MCF 10A (cell line): ENCODE measurements at regions not wholly inside any gene's neighbourhood (a gene's known extent, or its start where the extent isn't known, plus 50 kb on each side); places are given as distances from the start of the nearest gene placed in this dataset.

Source experiments
- BruUV-seq: library from RNA; stranded (reverse); fragments of 400-500 nt; replicated peaks from 2 replicates; lab custom pipeline; 2021; lab: Mats Ljungman, UMichigan
- CTCF ChIA-PET: fragments of 300-600 bp; sonication (Branson Sonifier 250); formaldehyde crosslinking; extraction: SDS; loops from one replicate; lab custom pipeline; 2021; ENCODE audit warnings: antibody characterized with exemption, inconsistent platforms; lab: Yijun Ruan, JAX
- POLR2A ChIA-PET: fragments of 300-600, 350-650 bp; sonication (Branson Sonifier 250); formaldehyde crosslinking; extraction: SDS; loops from one replicate; lab custom pipeline; 2020; ENCODE audit warnings: antibody characterized with exemption, inconsistent platforms; lab: Yijun Ruan, JAX
- DNase-seq: peaks from one replicate; pipeline ENCODE4 v3.0.0-alpha.2; 2018; ENCODE audit not compliant: unreplicated experiment
- H3K27ac Mint-ChIP-seq: one replicate; pipeline ENCODE4 v1.8.0; 2022; ENCODE audit warnings: mild to moderate bottlenecking, low read depth, mixed read lengths; ENCODE audit not compliant: unreplicated experiment
- H3K27me3 Mint-ChIP-seq: one replicate; pipeline ENCODE4 v1.8.0; 2022; ENCODE audit warnings: mixed read lengths; ENCODE audit not compliant: insufficient read depth, unreplicated experiment
- H3K36me3 Mint-ChIP-seq: one replicate; pipeline ENCODE4 v1.8.0; 2022; ENCODE audit warnings: mild to moderate bottlenecking, moderate library complexity, mixed read lengths; ENCODE audit not compliant: insufficient read depth, unreplicated experiment
- H3K4me1 Mint-ChIP-seq: one replicate; pipeline ENCODE4 v1.8.0; 2022; ENCODE audit warnings: mixed read lengths; ENCODE audit not compliant: insufficient read depth, unreplicated experiment
- H3K4me3 Mint-ChIP-seq: one replicate; pipeline ENCODE4 v1.8.0; 2022; ENCODE audit warnings: mild to moderate bottlenecking, moderate library complexity, mixed read lengths; ENCODE audit not compliant: unreplicated experiment
- H3K9me3 Mint-ChIP-seq: one replicate; pipeline ENCODE4 v1.8.0; 2022; ENCODE audit warnings: mixed read lengths; ENCODE audit not compliant: unreplicated experiment
- intact Hi-C: fragments of 100-400 bp; cut with micrococcal nuclease; formaldehyde crosslinking; loops from 2 replicates; pipeline ENCODE4 v1.14.1; 2022
- TF ChIP-seq, protein P1 (sequence below): fragments of 200-600 bp; IDR thresholded peaks from one replicate; pipeline ENCODE4 v1.8.0; 2022; ENCODE audit warnings: antibody characterized with exemption, mild to moderate bottlenecking; ENCODE audit not compliant: unreplicated experiment

DNA sequence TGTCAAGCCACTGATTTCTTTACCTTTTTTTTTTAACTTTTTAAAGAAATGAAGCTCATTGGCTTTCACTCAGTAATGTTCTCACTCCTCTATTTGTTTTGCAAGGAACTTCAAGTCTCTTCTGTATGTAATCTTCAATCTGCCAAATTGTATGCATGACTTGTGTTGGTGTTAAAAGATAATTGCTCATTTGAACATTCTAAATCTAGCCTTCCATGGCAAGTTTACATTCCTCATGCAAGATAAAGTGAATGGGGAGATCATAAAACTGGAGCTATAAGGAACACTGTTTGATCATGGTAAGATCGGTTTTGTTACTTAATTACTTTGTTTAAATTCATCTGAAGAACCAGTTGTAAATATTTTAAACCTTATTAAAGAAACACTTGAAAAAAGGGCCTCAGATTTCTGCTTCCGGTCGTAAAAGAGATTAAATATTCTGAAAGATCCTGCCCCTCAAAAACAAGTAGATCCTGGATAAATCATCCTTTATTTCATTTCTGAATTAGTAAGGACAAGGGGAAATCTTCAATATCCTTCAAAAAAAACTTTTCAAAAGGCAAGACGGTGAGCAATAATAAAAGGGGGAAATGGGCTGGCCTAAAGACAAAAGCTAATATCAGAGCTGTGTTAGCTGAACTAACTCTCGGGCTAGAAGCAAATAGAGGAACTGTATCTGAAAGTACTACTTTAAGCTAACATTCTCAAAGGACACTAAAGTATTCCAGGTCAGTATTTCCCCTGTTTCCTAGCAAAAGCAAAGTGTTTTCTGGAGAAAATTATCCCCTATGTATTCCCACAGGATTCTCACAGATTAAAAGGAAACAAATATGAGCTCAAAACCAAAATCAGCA lies 107.0 kb upstream of the ATP11B start:
- H3K4me1 Mint-ChIP-seq = peaks cover 17% of the 10 kb centered on the region
- DNase-seq = no peak
- ChIA-PET POLR2A (interaction anchor here (0.7 to 1.0 kb wide), 2 partner anchors 8 to 738 kb away, joined by 3 to 4 read pairs; no protein-coding TSS in a partner anchor), CTCF (interaction anchor here (0.5 to 2.6 kb wide), 7 partner anchors 25 to 1361 kb away, joined by 3 to 8 read pairs (median 3); no protein-coding TSS in a partner anchor)
- no peaks in the 10 kb centered on the region for H3K27me3 Mint-ChIP-seq
- no peak overlapping the region for H3K4me3 Mint-ChIP-seq
- intact Hi-C loops = loop anchor here (10.0 kb wide), 2 partner anchors 191 to 1121 kb away; no protein-coding TSS in a partner anchor
- H3K27ac Mint-ChIP-seq = no peak overlapping the region
- no peaks in the 10 kb centered on the region for H3K36me3 Mint-ChIP-seq
- BruUV-seq = no TSS peak
- TF ChIP-seq, protein P1, sequence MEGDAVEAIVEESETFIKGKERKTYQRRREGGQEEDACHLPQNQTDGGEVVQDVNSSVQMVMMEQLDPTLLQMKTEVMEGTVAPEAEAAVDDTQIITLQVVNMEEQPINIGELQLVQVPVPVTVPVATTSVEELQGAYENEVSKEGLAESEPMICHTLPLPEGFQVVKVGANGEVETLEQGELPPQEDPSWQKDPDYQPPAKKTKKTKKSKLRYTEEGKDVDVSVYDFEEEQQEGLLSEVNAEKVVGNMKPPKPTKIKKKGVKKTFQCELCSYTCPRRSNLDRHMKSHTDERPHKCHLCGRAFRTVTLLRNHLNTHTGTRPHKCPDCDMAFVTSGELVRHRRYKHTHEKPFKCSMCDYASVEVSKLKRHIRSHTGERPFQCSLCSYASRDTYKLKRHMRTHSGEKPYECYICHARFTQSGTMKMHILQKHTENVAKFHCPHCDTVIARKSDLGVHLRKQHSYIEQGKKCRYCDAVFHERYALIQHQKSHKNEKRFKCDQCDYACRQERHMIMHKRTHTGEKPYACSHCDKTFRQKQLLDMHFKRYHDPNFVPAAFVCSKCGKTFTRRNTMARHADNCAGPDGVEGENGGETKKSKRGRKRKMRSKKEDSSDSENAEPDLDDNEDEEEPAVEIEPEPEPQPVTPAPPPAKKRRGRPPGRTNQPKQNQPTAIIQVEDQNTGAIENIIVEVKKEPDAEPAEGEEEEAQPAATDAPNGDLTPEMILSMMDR = no peak
- H3K9me3 Mint-ChIP-seq = no peaks in the 10 kb centered on the region

GRCh38 chr3:182690172-182690571 lies 103.1 kb upstream of the ATP11B start:
- no TSS peak for BruUV-seq
- POLR2A ChIA-PET = no interaction called here
- Mint-ChIP-seq H3K36me3 (no peaks in the 10 kb centered on the region), H3K4me1 (peaks cover 7% of the 10 kb centered on the region), H3K27me3 (no peaks in the 10 kb centered on the region), H3K27ac (no peak overlapping the region), H3K4me3 (no peak overlapping the region), H3K9me3 (no peaks in the 10 kb centered on the region)
- TF ChIP-seq, protein P1 = no peak
- DNase-seq = no peak
- intact Hi-C loops = no loop called here
- CTCF ChIA-PET = no interaction called here

DNA sequence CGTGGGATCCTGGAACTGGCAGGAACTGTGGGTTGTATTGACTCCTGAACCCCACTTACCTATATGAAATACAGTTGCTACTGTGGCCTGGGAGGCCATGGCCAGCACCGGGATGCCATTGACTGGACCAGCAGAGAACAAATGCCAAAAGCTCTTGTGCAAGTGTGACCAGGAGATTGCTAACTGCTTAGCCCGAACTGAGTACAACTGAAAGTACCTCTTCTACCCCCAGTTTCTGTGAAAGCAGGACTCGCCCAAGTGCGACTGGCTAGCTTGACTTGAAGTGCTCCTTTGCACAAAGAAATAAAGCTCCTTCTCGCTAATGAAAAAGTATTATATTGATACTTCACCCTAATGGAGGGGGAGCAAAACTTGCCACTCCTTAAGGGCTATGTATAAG lies 101.3 kb upstream of the ATP11B start:
- CTCF ChIA-PET = no interaction called here
- no peak overlapping the region for H3K27ac Mint-ChIP-seq
- no peaks in the 10 kb centered on the region for H3K36me3 Mint-ChIP-seq
- H3K4me1 Mint-ChIP-seq = peaks cover 7% of the 10 kb centered on the region
- DNase-seq = no peak
- H3K27me3 Mint-ChIP-seq = no peaks in the 10 kb centered on the region
- TF ChIP-seq, protein P1 = no peak
- BruUV-seq = no TSS peak
- POLR2A ChIA-PET = no interaction called here
- no peak overlapping the region for H3K4me3 Mint-ChIP-seq
- H3K9me3 Mint-ChIP-seq = no peaks in the 10 kb centered on the region
- intact Hi-C loops = no loop called here

GRCh38 chr3:182692695-182693094 lies 100.6 kb upstream of the ATP11B start:
- no peaks in the 10 kb centered on the region for H3K9me3 Mint-ChIP-seq
- CTCF ChIA-PET = no interaction called here

More at GRCh38 chr3:182692695-182693094, 100.6 kb upstream of the ATP11B start:
- no peaks in the 10 kb centered on the region for H3K36me3 Mint-ChIP-seq
- TF ChIP-seq, protein P1 = no peak
- no TSS peak for BruUV-seq
- no peaks in the 10 kb centered on the region for H3K27me3 Mint-ChIP-seq
- intact Hi-C loops = no loop called here
- POLR2A ChIA-PET = no interaction called here
- no peak for DNase-seq
- H3K4me1 Mint-ChIP-seq = peaks cover 7% of the 10 kb centered on the region
- H3K4me3 Mint-ChIP-seq = no peak overlapping the region
- no peak overlapping the region for H3K27ac Mint-ChIP-seq
